ENCODE measurements at regions not wholly inside any gene's neighbourhood (a gene's known extent, or its start where the extent isn't known, plus 50 kb on each side); places are given as distances from the start of the nearest gene placed in this dataset.

DNA sequence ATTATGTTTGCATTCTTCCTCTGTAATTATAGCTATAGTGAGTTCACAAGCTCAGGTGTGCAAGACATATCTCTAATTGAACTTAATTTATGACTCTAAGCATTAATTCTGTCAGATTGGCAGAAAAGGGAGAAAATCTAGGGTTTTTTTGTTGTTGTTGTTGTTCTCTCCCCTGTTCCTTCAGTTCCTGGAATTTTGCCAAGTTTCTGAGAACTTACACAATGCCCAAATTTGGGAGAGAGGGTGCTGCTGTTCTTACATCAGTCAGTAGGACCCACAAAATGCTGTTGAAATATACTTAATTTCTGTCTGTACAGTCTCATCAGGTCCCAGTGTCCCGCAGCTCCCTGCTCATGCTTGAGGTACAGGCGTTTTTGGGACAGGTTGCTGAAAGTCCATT is 221.8 kb upstream of the RBMS1 start:
- TF ChIP-seq CTCF (conservative IDR thresholded peaks at IDR 0.05) (no peak), ZFX (IDR thresholded peaks at IDR 0.05) (no peak)

Measured in C4-2B (cell line).